Glutamatergic neuron (in vitro differentiated cells): ENCODE measurements at regions not wholly inside any gene's neighbourhood (a gene's known extent, or its start where the extent isn't known, plus 50 kb on each side); places are given as distances from the start of the nearest gene placed in this dataset.

Source experiments
- DNase-seq: peaks from one replicate; pipeline ENCODE4 v3.0.0; 2022
- H3K27ac Mint-ChIP-seq: one replicate; pipeline ENCODE4 v1.8.0; 2020; ENCODE audit warnings: mild to moderate bottlenecking, mixed read lengths, inconsistent platforms; ENCODE audit not compliant: unreplicated experiment
- H3K27me3 Mint-ChIP-seq: one replicate; pipeline ENCODE4 v1.8.0; 2020; ENCODE audit warnings: mild to moderate bottlenecking, moderate library complexity, mixed read lengths, inconsistent platforms; ENCODE audit not compliant: unreplicated experiment
- H3K36me3 Mint-ChIP-seq: one replicate; pipeline ENCODE4 v1.8.0; 2020; ENCODE audit warnings: mild to moderate bottlenecking, mixed read lengths, inconsistent platforms; ENCODE audit not compliant: unreplicated experiment
- H3K4me1 Mint-ChIP-seq: one replicate; pipeline ENCODE4 v1.8.0; 2020; ENCODE audit warnings: mild to moderate bottlenecking, low read depth, mixed read lengths, inconsistent platforms; ENCODE audit not compliant: unreplicated experiment
- H3K4me3 Mint-ChIP-seq: one replicate; pipeline ENCODE4 v1.8.0; 2020; ENCODE audit warnings: mild to moderate bottlenecking, mixed read lengths, inconsistent platforms; ENCODE audit not compliant: unreplicated experiment
- H3K9me3 Mint-ChIP-seq: one replicate; pipeline ENCODE4 v1.8.0; 2020; ENCODE audit warnings: mild to moderate bottlenecking, moderate library complexity, mixed read lengths, inconsistent platforms; ENCODE audit not compliant: unreplicated experiment
- CTCF ChIP-seq: fragments of 200-600 bp; sonication (generic); IDR thresholded peaks from one replicate; pipeline ENCODE4 v1.5.0; 2021; ENCODE audit not compliant: partially characterized antibody, unreplicated experiment

GRCh38 chr17:79414063-79414792 is 196.6 kb downstream of the RBFOX3 start:
- Mint-ChIP-seq H3K9me3 (peaks cover 19% of the 10 kb centered on the region), H3K4me3 (no peak overlapping the region), H3K27me3 (peaks cover 2% of the 10 kb centered on the region), H3K36me3 (peaks cover 2% of the 10 kb centered on the region), H3K27ac (no peak overlapping the region), H3K4me1 (peaks cover 30% of the 10 kb centered on the region)
- DNase-seq: no peak
- no peak for TF ChIP-seq CTCF

DNA sequence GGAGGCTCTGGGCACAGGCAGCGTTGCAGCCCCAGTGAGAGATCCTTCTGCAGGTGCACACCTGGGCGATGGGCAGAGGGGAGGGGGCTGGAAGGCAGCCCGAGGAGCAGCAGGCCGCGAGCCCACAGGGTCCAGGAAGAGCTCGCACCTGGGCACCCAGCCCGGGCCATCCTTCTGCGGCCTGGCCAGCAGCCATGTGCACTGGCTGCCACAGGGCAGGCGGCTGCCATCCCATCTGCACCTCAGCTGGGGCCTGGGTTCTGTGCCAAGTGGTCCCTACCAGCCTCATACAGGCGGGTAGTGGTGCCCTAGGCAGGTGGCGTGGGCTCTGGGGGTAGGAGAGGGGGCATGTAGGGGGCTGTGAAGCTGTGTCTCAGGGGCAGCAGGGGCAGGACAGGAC is 197.2 kb downstream of the RBFOX3 start:
- Mint-ChIP-seq H3K27ac (no peak overlapping the region), H3K9me3 (peaks cover 19% of the 10 kb centered on the region), H3K4me3 (no peak overlapping the region), H3K27me3 (peaks cover 2% of the 10 kb centered on the region), H3K36me3 (peaks cover 7% of the 10 kb centered on the region), H3K4me1 (peaks cover 25% of the 10 kb centered on the region)
- no peak for DNase-seq
- TF ChIP-seq CTCF: no peak

DNA sequence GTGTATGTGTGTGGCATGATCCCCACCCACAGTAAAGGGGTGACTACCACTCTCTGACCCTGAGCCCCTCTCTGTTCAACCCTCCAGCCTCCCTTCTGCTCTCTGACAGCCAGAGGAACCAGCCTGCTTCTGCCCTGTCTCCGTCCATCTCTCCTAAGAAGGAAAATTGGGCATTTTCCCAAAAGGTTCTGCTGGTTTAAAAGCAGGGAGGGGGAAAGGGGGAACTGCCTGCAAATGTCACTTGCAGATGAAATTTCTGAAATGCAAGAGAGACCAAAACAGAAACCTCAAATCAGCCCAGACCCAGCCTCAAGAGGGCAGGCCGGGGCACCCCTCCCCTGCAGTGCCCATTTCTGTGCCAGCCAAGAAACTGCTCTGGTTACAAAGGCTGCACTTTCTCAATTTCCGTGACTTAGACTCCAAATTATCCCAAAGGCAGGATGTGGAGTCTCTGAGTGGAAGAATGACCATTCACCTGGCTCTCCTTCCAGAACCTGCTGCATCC is 197.9 kb downstream of the RBFOX3 start:
- TF ChIP-seq CTCF: no peak
- DNase-seq: no peak
- H3K27ac Mint-ChIP-seq: no peak overlapping the region
- H3K4me3 Mint-ChIP-seq: no peak overlapping the region
- peaks cover 23% of the 10 kb centered on the region for H3K4me1 Mint-ChIP-seq
- H3K27me3 Mint-ChIP-seq: no peaks in the 10 kb centered on the region
- H3K36me3 Mint-ChIP-seq: peaks cover 7% of the 10 kb centered on the region
- H3K9me3 Mint-ChIP-seq: peaks cover 17% of the 10 kb centered on the region

GRCh38 chr17:79412110-79412509 is 198.7 kb downstream of the RBFOX3 start:
- TF ChIP-seq CTCF: no peak
- Mint-ChIP-seq H3K27ac (no peak overlapping the region), H3K4me1 (peaks cover 16% of the 10 kb centered on the region), H3K4me3 (no peak overlapping the region), H3K27me3 (no peaks in the 10 kb centered on the region), H3K9me3 (peaks cover 20% of the 10 kb centered on the region), H3K36me3 (peaks cover 7% of the 10 kb centered on the region)
- DNase-seq: no peak

- peaks cover 5% of the 10 kb centered on the region for H3K27me3 Mint-ChIP-seq
- no peak overlapping the region for H3K4me3 Mint-ChIP-seq
- H3K27ac Mint-ChIP-seq: no peak overlapping the region
- H3K36me3 Mint-ChIP-seq: peaks cover 10% of the 10 kb centered on the region
- no peak for DNase-seq
- no peak for TF ChIP-seq CTCF
- peaks cover 20% of the 10 kb centered on the region for H3K9me3 Mint-ChIP-seq
- H3K4me1 Mint-ChIP-seq: peaks cover 14% of the 10 kb centered on the region
These were observed 199.4 kb downstream of the RBFOX3 start for GRCh38 chr17:79411419-79411818.
